ENCODE measurements at regions not wholly inside any gene's neighbourhood (a gene's known extent, or its start where the extent isn't known, plus 50 kb on each side); places are given as distances from the start of the nearest gene placed in this dataset.

DNA sequence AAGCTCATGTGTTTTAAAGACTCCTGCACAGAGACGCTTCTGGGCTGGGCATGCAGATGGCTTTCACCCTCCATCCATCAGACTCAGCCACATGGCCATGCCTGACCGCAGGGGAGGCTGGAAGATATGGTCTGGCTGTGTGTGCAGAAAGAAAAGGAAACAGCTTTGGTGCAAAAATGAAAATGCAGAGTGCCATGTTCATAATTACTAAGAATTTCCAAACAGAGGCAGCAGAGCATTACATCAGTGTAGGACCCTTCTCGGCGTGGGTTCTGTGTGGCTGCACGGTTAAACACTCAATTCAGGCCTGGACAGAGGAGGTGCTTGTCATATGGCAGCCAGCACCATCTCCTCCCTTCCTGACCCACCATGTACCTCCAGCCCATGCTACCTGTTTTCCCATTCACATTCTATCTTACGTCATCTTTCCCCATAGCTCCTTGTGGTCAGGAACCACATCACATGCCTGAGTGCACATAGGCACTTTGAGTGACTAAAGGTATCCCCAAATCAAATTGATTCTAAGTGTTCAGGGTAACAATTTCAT, 200.3 kb upstream of the ID2 start:
- DNase-seq (peak; percentile 63), ATAC-seq (peak; percentile 79)

DNA sequence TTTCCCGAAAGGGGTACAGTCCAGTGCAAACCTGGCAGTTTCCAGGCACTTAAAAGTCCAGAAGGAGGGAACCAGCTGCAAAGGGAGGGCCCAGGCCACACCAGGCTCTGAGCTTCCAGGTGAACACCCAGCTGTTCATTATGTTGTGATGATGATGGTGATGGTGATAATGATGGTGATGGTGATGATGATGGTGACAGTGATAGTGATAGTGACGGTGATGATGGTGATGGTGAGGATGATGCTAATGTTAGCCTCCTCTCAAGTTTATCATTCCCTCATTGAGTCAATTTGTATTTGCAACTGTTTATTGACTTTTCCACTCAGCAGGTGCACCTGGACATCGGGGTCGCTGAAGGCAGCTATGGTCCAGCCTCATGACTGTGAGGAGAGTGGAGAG, 199.4 kb upstream of the ID2 start:
- no peak for ATAC-seq
- no peak for DNase-seq

DNA sequence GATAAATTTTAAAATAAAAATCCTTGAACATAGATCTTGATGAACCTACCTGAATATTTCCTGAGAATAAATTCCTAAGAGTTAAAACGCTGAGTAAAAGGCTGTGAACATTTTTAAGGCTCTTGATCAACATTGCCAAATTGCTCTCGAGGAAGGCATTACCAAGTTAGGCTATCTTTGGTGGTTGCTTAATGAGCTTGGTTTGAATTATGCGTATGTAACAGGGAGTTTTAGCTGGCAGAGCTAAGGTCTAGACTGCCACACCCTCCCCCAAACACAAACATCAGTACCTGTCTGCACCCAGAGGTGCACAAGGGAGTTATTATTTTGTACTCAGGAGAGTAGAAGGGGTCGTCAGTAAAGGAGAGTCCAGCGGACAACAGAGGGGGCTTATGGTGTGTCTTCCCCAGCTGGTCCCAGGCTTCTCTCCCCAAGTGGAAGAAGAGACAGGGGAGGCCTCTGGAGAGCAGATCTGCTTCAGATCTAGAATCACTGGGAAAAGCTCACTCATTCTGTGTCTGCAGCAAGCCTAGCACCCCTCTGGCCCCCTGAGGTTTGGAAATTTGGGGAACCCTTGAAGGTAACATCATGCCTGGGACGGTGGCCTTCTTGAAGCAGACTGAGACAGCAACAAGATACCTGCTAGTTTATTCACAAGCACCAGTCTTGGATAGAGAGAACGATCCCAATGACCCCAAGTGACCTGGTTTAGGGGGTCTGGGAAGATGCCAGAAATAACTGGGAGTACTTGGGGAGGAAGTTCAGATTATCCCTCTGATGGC, 197.2 kb upstream of the ID2 start:
- DNase-seq = no peak
- ATAC-seq = no peak

DNA sequence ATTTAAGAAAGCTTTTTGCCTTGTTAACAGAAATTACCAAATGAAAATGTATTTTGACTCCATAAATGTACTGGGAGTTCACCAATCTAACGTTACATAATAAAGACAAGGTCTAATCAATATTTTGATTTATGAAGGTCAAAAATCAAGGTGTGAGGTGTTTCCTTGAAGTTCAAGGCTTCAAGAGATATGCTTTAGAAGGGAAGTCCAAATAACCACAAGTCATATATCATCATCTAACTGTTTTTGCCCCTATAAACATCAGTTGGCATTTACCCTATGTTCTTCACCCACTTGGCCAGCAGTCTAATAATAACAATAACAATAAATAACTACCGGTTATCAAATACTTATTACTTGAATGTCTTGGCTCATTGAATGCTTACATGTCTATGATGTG, 196.1 kb upstream of the ID2 start:
- ATAC-seq = no peak

DNA sequence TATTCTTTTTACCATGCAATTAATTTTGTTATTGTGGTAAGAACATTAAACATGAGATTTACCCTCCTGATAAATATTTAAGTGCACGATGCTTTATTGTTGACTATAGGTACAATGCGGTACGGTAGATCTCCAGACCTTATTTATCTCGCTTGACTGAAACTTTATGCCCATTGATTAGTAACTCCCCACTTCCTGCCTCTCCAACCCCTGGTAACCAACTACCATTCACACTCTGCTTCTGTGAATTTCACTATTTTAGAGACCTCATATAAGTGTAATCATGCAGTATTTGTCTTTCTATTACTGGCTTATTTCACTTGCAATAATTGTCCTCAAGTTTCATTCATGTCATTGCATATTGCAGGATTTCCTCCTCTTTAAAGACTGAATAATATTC, 195.7 kb upstream of the ID2 start:
- DNase-seq (no peak), ATAC-seq (no peak)

More for the DNA sequence above, 196.1 kb upstream of the ID2 start:
- DNase-seq = no peak

DNA sequence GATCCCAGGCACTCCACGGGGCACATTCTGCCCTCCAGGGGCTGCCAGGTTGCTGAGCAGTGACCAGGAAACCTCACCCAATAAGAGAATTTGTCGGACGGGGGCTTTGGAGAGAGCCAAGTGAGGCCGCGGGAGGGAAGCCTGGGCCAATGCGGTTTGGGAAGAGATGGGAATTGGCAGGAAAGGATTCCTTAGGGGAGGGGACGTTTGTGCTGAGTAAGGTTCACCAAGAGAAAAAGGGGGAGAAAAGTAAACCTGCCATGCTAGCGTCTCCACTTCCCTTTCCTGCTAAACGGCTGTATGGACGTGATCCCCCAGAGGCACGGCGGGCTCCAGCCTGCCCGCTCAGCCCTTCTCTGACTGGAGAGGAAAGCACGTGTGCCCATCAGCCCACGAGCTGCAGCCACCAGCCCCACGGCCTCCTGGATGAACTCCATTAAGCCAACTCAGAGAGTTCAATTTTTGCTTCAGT, 194.4 kb upstream of the ID2 start:
- DNase-seq (no peak), ATAC-seq (peak; percentile 14)

DNA sequence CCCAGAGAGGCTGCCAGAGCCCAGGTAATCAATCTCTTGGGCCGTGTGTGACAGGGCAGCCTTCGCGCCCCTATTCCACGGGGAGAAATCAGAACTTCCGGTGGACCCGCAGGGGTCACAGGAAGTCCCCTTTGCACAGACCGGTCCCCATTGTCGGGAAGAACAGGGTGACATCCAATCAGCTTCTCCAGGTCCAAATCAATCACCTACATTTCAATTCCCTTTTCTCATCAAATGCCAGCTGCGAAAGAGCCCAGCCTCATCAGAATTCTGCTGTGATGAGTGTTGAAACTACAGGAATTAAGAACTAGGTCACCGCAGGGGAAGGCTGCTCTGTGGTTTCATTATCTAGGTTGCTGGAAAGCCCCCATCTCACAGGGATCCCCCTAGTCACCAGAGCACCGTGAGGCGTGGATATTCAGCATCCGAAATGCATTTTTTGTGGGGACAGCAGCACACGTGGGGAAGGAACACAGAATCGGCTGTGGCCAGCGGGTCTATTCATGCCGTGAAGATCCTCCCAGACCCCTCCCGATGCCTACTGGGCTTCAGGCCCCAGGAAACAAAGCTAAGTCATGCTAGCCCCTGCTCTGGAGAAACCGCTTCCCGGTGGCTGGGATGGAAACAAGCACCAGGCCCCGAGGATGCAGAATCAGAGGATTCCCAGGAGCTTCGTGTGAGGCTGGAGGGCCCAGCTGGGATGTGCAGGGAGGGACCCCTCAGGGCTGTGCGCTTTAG, 193.7 kb upstream of the ID2 start:
- DNase-seq = peak; percentile 68
- ATAC-seq = peak; percentile 92

DNA sequence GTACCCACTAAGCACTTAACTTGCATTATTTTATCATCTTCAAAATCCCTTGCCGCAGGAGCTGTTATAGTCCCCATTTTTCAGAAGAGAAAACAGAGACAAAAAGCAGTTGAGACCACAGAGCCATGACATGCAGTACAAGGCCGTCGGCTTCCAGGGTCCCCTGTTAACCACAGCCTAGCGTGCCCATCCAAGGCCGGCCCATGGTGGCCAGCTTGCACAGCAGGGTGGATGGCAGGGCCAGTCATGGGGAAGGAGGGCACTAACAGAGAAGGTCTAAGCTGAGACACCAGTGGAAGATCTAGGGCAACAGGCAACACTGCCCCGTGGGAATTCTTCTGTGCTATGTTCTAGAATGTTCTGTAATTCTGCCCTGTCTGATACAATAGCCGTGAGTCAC, 192.6 kb upstream of the ID2 start:
- ATAC-seq = no peak
- no peak for DNase-seq

DNA sequence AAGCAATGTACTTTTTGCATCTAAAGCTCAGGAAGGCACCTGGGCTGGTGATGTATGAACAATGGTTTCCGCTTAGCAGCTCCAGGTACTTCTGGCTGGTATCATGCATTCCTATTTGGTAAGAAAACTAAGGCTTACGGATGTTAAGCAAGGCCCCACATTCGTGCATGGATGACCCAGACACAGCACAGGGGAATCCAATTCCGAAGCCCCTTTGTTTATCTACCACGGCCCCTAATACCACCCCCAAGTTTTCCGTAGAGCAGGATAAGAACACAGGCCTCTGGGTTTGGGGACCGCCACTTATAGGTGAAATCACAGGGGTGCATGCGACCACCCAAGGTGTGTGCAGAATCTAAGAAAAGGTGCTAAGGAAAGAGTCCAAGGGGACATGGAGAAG, 192.1 kb upstream of the ID2 start:
- DNase-seq = no peak
- ATAC-seq = no peak

DNA sequence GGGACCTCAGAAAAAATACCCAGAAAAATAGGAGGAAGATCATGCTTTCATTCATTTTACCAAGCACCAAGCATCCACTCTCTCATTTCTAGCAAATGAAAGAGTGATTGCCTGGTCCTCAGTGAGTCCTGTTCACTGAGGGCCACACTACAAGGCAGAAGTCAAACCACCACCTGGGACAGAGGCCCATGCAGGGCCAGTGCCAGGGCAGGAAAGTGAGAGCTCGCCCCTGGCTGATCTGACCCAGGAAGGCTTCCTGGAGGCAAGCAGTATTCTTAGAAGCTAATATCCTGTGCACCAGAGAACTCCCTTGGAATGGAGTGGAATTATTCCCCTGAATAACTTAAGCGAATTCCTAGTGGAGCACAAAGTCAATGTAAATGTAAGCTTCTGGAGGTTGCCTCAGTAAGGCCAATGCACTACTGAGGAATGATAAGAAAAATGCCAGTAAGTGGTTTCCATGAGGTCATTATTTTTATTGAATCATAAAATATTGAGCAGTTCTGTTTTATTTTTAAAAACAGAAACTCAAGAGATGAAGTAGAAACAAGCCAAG, 191.6 kb upstream of the ID2 start:
- DNase-seq (no peak), ATAC-seq (no peak)

DNA sequence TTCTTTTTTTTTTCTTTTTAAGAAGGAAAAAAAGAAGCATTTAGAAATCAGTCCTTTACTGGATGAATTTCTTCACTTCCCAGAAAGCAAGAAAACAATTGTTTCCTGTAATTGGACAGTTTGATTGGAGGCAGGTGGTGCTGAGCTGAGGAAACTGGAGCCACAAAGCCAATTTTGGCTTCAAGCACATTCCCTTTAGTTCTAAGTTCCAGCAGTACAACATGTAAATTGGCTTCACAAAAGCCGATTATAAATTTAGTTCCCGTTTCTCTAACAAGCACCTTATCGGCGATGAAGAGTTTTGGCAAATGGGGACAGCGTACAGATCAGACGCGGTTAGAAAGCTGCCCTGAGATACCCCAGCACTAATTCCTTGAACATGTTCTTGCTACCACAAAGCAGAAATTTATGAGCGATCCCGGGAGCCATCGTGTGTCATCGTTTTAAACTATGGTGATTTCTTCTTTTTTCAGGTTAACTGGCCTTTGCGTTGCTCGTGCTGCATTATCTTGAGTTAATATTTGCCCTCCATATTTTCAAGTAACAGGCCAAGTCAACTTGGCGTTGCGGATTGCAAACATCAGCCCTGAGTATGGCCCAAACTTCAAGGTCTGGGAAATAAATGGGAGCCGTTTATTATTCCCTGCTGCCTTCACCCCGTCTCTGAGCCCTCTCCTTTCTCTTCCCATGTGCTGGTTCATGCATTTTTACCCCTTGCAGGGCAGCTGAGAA, 190.4 kb upstream of the ID2 start:
- ATAC-seq (no peak), DNase-seq (no peak)

DNA sequence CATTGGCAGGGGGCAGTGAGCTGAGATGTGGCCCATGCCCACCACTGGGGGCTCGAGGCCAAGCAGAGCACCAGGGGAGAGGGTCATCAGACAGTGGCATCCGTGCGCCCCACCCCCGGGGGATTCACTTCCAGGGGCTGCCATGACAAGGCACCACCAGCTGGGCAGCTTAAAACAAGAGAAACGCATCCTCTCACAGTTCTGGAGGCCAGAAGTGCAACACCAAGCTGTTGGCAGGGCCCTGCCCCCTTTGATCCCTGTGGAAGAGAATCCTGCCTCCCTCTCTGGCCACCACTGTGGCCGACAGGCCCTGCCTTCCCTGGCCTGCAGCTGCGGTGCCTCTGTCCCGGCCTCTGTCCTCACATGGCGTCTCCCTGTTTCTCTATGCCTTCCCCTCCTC, 187.7 kb upstream of the ID2 start:
- DNase-seq = no peak
- ATAC-seq = no peak

DNA sequence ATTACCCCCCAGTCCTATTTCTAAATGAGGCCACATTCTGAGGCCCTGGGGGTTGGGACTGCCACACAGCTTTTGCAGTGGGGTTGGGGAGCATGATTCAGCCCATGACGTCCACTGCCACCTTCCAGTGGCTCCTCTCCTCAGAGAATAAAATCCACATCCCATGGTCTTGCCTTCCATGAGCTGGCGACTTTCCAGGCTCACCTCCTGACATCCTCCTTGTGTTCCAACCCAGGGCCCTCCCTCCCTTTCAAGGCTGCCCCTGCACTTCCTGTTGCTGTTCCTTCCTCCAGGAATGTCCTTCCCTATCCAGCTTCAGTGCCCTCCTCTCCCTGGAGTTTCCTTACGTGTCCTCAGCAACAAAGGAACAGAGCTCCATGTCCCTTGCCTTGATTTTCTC, 187.3 kb upstream of the ID2 start:
- ATAC-seq = no peak
- no peak for DNase-seq

DNA sequence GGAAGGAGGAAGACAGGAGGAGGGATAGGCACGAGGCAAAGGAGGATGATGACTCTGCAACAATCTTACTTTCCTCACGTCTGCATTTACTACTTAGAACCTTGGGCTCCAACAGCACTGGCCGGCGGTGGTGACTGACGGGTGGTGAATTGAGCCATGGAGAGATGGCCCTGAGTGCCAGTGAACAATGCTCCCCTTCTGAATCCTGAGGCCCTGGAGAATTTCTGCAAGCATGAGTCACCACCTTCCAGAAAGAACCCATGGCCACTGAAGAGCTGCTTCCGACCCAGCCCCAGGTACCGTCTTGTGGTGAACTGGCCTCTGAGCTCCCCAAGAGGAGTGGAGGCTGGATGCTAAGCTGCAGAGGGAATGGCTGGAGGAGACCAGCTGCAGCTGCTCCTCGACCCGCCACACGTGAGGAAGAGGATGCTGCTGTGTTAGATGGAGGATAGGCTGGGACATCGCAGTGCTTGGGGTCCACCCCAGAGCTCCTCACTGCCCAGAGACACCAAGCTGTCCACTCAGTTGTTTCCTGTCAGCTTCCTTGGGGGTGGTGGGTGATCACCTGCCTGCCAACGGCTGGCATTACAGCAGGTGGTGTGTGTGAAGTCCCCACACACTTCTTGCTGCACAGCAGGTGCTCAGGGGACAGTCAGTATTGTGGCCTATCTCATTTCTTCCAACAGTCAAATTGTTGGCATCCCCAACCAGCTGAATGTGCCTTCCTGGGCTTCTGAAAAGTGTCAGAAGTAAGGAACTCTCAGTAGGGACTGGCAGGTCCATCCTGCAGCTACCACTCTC, 186.5 kb upstream of the ID2 start:
- DNase-seq (no peak), ATAC-seq (no peak)

DNA sequence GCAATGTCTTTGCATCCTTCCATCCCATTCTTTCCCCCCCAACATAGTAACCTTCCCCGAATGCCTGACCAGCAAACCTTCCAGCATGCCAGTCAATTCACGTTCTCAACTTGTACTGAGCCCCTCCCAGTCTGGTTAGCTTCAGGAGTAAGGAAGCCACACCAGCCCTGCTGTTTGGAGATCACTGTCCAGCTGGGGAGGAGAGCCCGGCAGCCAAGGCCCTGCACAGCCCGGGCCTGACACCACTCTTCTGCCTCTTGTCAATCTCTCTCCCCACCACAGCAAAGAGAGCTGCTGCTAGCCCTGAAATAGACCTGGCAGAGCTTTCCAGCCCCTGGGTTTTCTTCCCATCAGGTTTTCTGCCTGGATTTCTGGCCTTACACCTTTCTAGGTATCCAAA, 185.8 kb upstream of the ID2 start:
- DNase-seq (no peak), ATAC-seq (no peak)

DNA sequence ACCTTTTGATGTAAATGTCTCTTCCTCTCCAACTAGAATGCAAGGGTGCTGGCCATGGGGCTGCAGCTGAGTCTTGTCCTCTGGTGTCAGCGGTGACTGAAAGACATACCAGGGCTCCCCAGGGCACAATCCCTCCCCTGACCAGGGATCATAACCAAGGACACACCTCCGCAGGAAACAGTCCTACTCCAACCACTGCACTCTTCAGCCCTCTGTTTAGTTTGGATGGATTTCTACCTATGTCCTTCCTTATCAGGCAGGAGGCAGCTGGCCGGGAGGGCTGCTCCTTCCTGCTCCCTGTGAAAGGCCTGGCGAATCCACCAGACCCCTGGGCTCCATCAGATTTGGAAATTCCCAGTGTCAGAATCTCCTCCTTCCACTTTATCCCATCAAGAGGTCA, 185.2 kb upstream of the ID2 start:
- no peak for DNase-seq
- no peak for ATAC-seq

DNA sequence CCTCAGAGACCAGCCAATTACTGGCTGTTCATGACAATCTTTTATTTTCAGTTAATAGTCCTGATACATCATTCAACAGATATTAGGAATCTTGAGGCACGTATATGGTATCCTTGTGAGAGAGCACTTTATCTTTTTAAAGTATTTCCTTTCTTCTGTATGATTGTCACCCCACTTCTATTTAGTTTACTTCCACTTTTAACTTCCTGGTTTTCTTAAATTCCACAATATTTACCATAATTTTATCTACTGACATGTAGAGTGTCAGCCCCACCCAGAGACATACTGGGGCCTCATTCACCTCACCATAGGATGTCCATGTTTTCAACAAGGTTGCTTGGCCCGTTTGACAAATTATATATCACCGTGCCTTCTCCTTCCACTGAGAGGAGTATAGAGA, 182.9 kb upstream of the ID2 start:
- DNase-seq (no peak), ATAC-seq (no peak)

DNA sequence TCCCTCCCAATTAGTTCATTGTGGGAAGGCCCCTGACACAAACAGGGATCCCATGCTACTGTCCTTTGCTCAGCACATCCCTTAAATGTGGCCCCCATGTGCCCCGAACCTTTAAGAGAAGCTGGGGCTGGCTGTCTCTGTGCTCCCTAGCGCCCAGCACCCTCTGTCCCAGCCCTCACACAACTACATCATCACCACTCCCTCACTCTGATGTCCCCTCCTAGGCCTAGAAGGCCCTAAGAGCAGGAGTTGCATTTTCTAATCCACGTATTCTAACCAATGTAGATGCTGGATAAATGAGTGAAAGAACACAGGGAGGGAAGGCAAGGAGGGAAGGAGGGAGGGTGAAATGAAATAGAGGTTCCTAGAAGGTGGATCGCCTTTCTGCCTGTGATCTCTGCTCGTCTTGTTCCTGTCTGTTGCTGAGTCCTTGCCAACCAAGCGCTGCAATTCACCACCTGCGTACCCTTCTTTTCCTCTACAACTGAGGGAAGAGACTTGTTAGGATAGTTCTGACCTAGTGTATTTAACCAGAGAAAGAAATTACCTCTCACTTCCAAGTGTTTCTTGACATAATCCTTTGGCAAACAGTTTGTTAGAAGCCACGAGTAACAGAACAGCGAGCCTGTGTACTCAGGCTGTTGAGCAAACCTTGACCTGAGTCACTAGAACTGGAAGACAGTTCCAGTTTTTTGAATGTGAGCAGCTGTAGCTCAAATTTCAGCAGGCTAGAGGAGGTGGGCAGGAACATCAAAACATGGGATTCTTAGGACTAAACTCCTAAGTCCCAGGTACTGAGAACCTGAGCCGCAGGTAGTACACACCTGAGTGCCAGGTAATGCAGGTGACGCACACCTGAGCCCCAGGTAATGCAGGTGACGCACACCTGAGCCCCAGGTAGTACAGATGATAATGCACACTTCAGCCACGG, 181.5 kb upstream of the ID2 start:
- ATAC-seq = no peak
- no peak for DNase-seq

DNA sequence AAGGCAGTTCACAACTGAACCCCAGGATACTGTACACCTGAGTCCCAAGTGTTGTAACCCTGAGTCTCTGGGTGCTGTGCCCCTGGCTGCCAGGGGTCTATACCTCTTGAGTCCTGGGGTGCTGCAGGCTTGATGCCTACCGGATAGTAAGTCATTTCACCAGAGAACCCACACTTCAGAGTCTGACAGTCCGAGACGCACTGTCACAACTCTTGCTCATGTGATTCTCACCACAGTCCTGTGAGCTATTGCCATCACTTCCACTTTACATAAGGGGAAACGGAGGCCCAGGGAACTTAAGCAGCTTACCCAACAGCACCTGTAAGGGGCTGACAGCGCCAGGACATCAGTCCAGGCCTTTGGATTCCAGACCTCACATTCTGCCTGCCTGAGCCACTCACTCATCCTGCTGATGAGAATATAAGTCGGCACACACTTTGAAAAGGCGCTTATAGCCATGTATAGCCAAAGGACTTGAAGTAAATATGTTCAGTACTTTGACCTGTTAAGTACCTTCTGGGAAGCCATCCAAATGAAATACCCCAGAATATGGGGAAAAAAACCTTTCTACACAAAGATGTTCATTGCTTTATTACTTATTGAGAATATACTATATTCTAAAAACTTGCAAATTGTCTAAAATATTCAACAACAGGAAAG, 180.7 kb upstream of the ID2 start:
- ATAC-seq (no peak), DNase-seq (no peak)

DNA sequence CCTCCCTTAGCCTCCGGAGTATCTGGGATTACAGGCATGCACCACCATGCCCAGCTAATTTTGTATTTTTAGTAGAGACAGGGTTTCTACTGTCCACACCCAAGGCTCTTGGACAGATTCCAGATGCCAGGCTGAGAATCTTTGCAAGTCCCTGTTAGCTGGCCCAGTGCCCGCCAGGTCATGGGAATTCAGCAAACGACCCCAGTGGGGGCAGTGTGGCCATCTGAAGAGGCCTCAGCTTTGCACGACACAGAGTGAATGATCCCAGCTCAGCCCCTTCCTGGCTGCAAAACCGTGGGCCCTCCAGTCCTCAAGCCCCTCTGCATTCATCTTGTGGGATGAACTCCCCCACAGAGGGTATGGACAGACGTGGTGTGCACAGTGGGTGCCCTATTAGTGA, 179.5 kb upstream of the ID2 start:
- no peak for ATAC-seq
- no peak for DNase-seq
